A549 (cell line): ENCODE measurements at regions not wholly inside any gene's neighbourhood (a gene's known extent, or its start where the extent isn't known, plus 50 kb on each side); places are given as distances from the start of the nearest gene placed in this dataset.

ENCODE experiments used
- ATAC-seq, 2 experiments: fragments of 200-7000 bp in 1 of 2; fragments of >200 bp in 1 of 2; cut with Nextera tagmentation in 1 of 2; cut with Tn5 transposase in 1 of 2; 3 replicates each; pipeline versions ENCODE4 v1.8.0 to v1.9.1; 2018 to 2020; ENCODE audit warnings: mild to moderate bottlenecking in 1 of 2, moderate library complexity in 1 of 2
- CTCF ChIA-PET: fragments of 300-600 bp; sonication (Branson Sonifier 250); formaldehyde crosslinking; extraction: SDS; loops from one replicate; lab custom pipeline; 2021; ENCODE audit warnings: antibody characterized with exemption, inconsistent platforms; lab: Yijun Ruan, JAX
- POLR2A ChIA-PET: fragments of 350-600 bp; formaldehyde crosslinking; extraction: SDS; loops from one replicate; lab custom pipeline; 2021; ENCODE audit warnings: antibody characterized with exemption, inconsistent platforms; lab: Yijun Ruan, JAX
- DNase-seq, 2 experiments: peaks; one replicate each; pipeline versions ENCODE4 v3.0.0 to v3.0.0-alpha.2; 2011 to 2016; ENCODE audit warnings: low read depth in 1 of 2, low spot score in 1 of 2
- FAIRE-seq: peaks from 2 replicates; lab custom pipeline; 2011; peaks lifted over from hg19 to GRCh38; lab: Jason Lieb, UNC
- H3K27ac ChIP-seq, 2 experiments: fragments of >200 bp; sonication (Bioruptor Twin); formaldehyde crosslinking; 3 replicates each; pipeline ENCODE4 v1.5.1; 2016 to 2017
- H3K4me1 ChIP-seq: fragments of >200 bp; sonication (Bioruptor Twin); formaldehyde crosslinking; 3 replicates; pipeline ENCODE4 v1.6.1; 2016
- H3K4me2 ChIP-seq: fragments of >200 bp; sonication (Bioruptor Twin); formaldehyde crosslinking; 3 replicates; pipeline ENCODE4 v1.6.1; 2016
- H3K4me3 ChIP-seq: fragments of >200 bp; sonication (Bioruptor Twin); formaldehyde crosslinking; 3 replicates; pipeline ENCODE4 v1.5.1; 2016
- H3K9me3 ChIP-seq: fragments of >200 bp; sonication (Bioruptor Twin); formaldehyde crosslinking; 3 replicates; pipeline ENCODE4 v1.6.1; 2016
- CBX2 ChIP-seq: fragments of 200-600 bp; sonication (generic); IDR thresholded peaks from 2 replicates; pipeline ENCODE4 v1.6.1; 2016; ENCODE audit warnings: low read depth, mild to moderate bottlenecking, borderline replicate concordance
- CHD4 ChIP-seq: fragments of 200-600 bp; sonication (generic); IDR thresholded peaks from 2 replicates; pipeline ENCODE4 v1.6.1; 2016; ENCODE audit warnings: antibody characterized with exemption, mild to moderate bottlenecking, borderline replicate concordance
- E2F6 ChIP-seq: IDR thresholded peaks from 2 replicates; pipeline ENCODE4 v1.6.1; 2012; ENCODE audit warnings: low read depth, borderline replicate concordance
- EHF ChIP-seq: fragments of 250-450 bp; sonication (Bioruptor Pico); IDR thresholded peaks from 2 replicates; pipeline ENCODE4 v1.5.0; 2020; ENCODE audit warnings: mild to moderate bottlenecking
- EHMT2 ChIP-seq: fragments of 200-600 bp; sonication (generic); IDR thresholded peaks from 2 replicates; pipeline ENCODE4 v1.6.1; 2016; ENCODE audit warnings: antibody characterized with exemption, low read depth, mild to moderate bottlenecking, moderate library complexity
- EP300 ChIP-seq, 2 experiments: fragments of >200 bp; sonication (Bioruptor Twin); formaldehyde crosslinking; IDR thresholded peaks; 2 replicates in 1 of 2; 3 replicates in 1 of 2; pipeline ENCODE4 v1.6.1; 2016 to 2017
- ESRRA ChIP-seq: fragments of 150-350 bp; IDR thresholded peaks from 2 replicates; pipeline ENCODE4 v1.6.1; 2014; ENCODE audit warnings: mild to moderate bottlenecking, low read length, borderline replicate concordance
- FOSL2 ChIP-seq, 2 experiments: fragments of 450-650 bp in 1 of 2; fragments of >200 bp in 1 of 2; sonication (Bioruptor Twin) in 1 of 2; formaldehyde crosslinking; IDR thresholded peaks; 2 replicates each; pipeline versions ENCODE4 v1.5.0 to v1.6.1; 2016 to 2020; ENCODE audit warnings: mild to moderate bottlenecking in 1 of 2, moderate library complexity in 1 of 2
- HOXA7 ChIP-seq: fragments of 250-450 bp; sonication (Bioruptor Pico); IDR thresholded peaks from 2 replicates; pipeline ENCODE4 v1.5.0; 2020; ENCODE audit warnings: mild to moderate bottlenecking, moderate library complexity
- JUN ChIP-seq, 2 experiments: fragments of >200 bp; sonication (Bioruptor Twin); formaldehyde crosslinking; IDR thresholded peaks; 2 replicates in 1 of 2; 3 replicates in 1 of 2; pipeline ENCODE4 v1.6.1; 2016 to 2017
- JUNB ChIP-seq: fragments of >200 bp; sonication (Bioruptor Twin); formaldehyde crosslinking; IDR thresholded peaks from 2 replicates; pipeline ENCODE4 v1.6.1; 2016
- KDM1A ChIP-seq: fragments of 200-600 bp; sonication (generic); IDR thresholded peaks from 2 replicates; pipeline ENCODE4 v1.6.1; 2016; ENCODE audit warnings: low read depth, mild to moderate bottlenecking
- MAZ ChIP-seq: fragments of 150-350 bp; IDR thresholded peaks from 2 replicates; pipeline ENCODE4 v1.6.1; 2014; ENCODE audit warnings: antibody characterized with exemption, low read depth, low read length, borderline replicate concordance
- NPAS2 ChIP-seq: fragments of 250-450 bp; sonication (Bioruptor Pico); IDR thresholded peaks from 2 replicates; pipeline ENCODE4 v1.8.0; 2022; ENCODE audit warnings: mild to moderate bottlenecking, moderate library complexity, borderline replicate concordance
- POLR2AphosphoS2 ChIP-seq: conservative IDR thresholded peaks from 2 replicates; pipeline ENCODE4 v1.6.1; 2012; ENCODE audit warnings: low read length, improper control_type of control experiment, inconsistent platforms
- RARB ChIP-seq: fragments of 250-450 bp; sonication (Bioruptor Pico); IDR thresholded peaks from 2 replicates; pipeline ENCODE4 v1.8.0; 2021; ENCODE audit warnings: mild to moderate bottlenecking, moderate library complexity
- REST ChIP-seq: fragments of 200-600 bp; sonication (generic); IDR thresholded peaks from 2 replicates; pipeline ENCODE4 v1.6.1; 2016; ENCODE audit warnings: antibody characterized with exemption, mild to moderate bottlenecking, moderate library complexity
- RFX5 ChIP-seq: fragments of 450-650 bp; IDR thresholded peaks from 2 replicates; pipeline ENCODE4 v1.7.1; 2014; ENCODE audit warnings: antibody characterized with exemption, mild to moderate bottlenecking, moderate library complexity
- TFCP2L1 ChIP-seq: fragments of 250-450 bp; sonication (Bioruptor Pico); IDR thresholded peaks from 2 replicates; pipeline ENCODE4 v1.5.0; 2021; ENCODE audit warnings: mild to moderate bottlenecking
- TP53 ChIP-seq: fragments of 250-450 bp; sonication (Bioruptor Pico); IDR thresholded peaks from 2 replicates; pipeline ENCODE4 v1.5.0; 2021; ENCODE audit warnings: mild to moderate bottlenecking, moderate library complexity
- ZNF302 ChIP-seq: fragments of 250-450 bp; sonication (Bioruptor Pico); IDR thresholded peaks from 2 replicates; pipeline ENCODE4 v1.9.0; 2021; ENCODE audit warnings: inconsistent platforms, mild to moderate bottlenecking, moderate library complexity
- WGBS: methylation state at CpG from one replicate; pipeline ENCODE4 v1.1.6; 2017; ENCODE audit errors: missing lambda C conversion rate; 5-methylcytosine and 5-hydroxymethylcytosine counted together
- TF ChIP-seq, protein P1 (sequence below): fragments of 450-650 bp; IDR thresholded peaks from 2 replicates; pipeline ENCODE4 v1.6.1; 2014; ENCODE audit warnings: antibody characterized with exemption
- TF ChIP-seq, protein P2 (sequence below): IDR thresholded peaks from 2 replicates; pipeline ENCODE4 v1.6.1; 2012

- POLR2A ChIA-PET: no interaction called here
- H3K4me1 ChIP-seq: no peaks in the 10 kb centered on the region
- TF ChIP-seq ZNF302 (CRISPR knock-in tag) (no peak), RFX5 (no peak), POLR2AphosphoS2 (no peak)
- H3K4me3 ChIP-seq: no peak overlapping the region
- CTCF ChIA-PET: no interaction called here
- FAIRE-seq: no peak
- DNase-seq: no peak
- H3K4me2 ChIP-seq: no peak overlapping the region
- H3K27ac ChIP-seq: no peak overlapping the region
- WGBS: 38% methylated on average over 11 of the region's 11 CpGs
- H3K9me3 ChIP-seq: no peaks in the 10 kb centered on the region
- ATAC-seq: no peak
Observed at GRCh38 chr5:2658447-2658846, 93.0 kb downstream of the IRX2 start.

DNA sequence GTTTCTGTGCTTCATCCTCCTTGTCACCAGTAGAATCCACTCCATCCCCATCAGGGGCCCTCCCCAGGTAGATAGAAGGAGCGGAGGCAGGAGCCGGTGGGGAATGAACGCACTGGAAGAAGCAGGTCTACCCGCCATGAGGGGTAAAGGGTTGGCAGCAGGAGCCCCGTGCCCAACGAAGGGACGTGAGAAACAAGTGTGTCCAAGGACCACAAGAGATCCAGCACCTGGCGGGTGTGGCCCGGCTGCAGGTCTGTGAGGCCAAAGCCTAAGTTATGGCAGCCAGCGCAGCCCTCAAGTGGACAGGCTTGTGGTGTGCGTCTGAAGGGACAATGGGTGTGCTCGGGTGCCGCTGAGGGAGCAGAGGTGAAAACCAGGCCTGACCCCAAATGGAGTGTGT lies 94.3 kb downstream of the IRX2 start:
- Histone ChIP-seq H3K4me2 (no peak overlapping the region), H3K4me3 (no peak overlapping the region), H3K4me1 (no peaks in the 10 kb centered on the region), H3K9me3 (no peaks in the 10 kb centered on the region)
- ChIA-PET POLR2A (no interaction called here), CTCF (no interaction called here)
- no peak for FAIRE-seq
- no peak for ATAC-seq
- WGBS: 50% methylated on average over 11 of the region's 13 CpGs
- TF ChIP-seq JUN (IDR thresholded peaks at IDR 0.05): no peak
- no peak for TF ChIP-seq JUNB
- TF ChIP-seq, protein P1, sequence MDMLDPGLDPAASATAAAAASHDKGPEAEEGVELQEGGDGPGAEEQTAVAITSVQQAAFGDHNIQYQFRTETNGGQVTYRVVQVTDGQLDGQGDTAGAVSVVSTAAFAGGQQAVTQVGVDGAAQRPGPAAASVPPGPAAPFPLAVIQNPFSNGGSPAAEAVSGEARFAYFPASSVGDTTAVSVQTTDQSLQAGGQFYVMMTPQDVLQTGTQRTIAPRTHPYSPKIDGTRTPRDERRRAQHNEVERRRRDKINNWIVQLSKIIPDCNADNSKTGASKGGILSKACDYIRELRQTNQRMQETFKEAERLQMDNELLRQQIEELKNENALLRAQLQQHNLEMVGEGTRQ: no peak
- no peak for TF ChIP-seq HOXA7 (CRISPR knock-in tag)
- TF ChIP-seq EHMT2: no peak
- TF ChIP-seq RARB (CRISPR knock-in tag): no peak
- no peak for TF ChIP-seq ESRRA
- TF ChIP-seq TP53 (CRISPR knock-in tag): no peak
- no peak for TF ChIP-seq REST
- TF ChIP-seq CHD4: no peak
- no peak for TF ChIP-seq EHF (CRISPR knock-in tag)
- TF ChIP-seq FOSL2 (IDR thresholded peaks at IDR 0.05): no peak
- no peak for TF ChIP-seq FOSL2 (CRISPR knock-in tag; IDR thresholded peaks at IDR 0.05)
- no peak for TF ChIP-seq EP300 (IDR thresholded peaks at IDR 0.05)
- no peak for TF ChIP-seq NPAS2 (CRISPR knock-in tag)
- no peak for TF ChIP-seq CBX2
- no peak for TF ChIP-seq E2F6
- TF ChIP-seq KDM1A: no peak
- no peak for TF ChIP-seq MAZ
- no peak for TF ChIP-seq TFCP2L1
- TF ChIP-seq, protein P2, sequence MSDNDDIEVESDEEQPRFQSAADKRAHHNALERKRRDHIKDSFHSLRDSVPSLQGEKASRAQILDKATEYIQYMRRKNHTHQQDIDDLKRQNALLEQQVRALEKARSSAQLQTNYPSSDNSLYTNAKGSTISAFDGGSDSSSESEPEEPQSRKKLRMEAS: no peak
- TF ChIP-seq, all 56 proteins: peak for 0
- H3K27ac ChIP-seq: no peak overlapping the region
- no peak for DNase-seq
